HepG2 (cell line): ENCODE measurements at regions not wholly inside any gene's neighbourhood (a gene's known extent, or its start where the extent isn't known, plus 50 kb on each side); places are given as distances from the start of the nearest gene placed in this dataset.

Experiments used
- ATAC-seq: fragments of 200-7000 bp; cut with Tn5 transposase; 3 replicates; pipeline ENCODE4 v1.9.1; 2020; ENCODE audit warnings: mild to moderate bottlenecking, moderate library complexity
- BruUV-seq: library from RNA; stranded (reverse); fragments of 400-500 nt; replicated peaks from 2 replicates; lab custom pipeline; 2021; lab: Mats Ljungman, UMichigan
- CTCF ChIA-PET: fragments of 300-600 bp; formaldehyde crosslinking; extraction: SDS; loops from one replicate; lab custom pipeline; 2021; ENCODE audit warnings: low total read pairs, inconsistent platforms, low intra/inter-chr PET ratio; lab: Yijun Ruan, JAX
- POLR2A ChIA-PET: fragments of 350-600 bp; sonication (Branson Sonifier 250); formaldehyde crosslinking; loops from one replicate; lab custom pipeline; 2020; ENCODE audit warnings: antibody characterized with exemption, inconsistent platforms; lab: Yijun Ruan, JAX
- DNase-seq: peaks from one replicate; pipeline ENCODE4 v3.0.0-alpha.2; 2015; ENCODE audit warnings: low spot score
- FAIRE-seq: peaks from 3 replicates; lab custom pipeline; 2011; peaks lifted over from hg19 to GRCh38; lab: Jason Lieb, UNC
- H2AFZ ChIP-seq: one replicate; pipeline ENCODE4 v1.6.1; 2011; ENCODE audit warnings: low read length, inconsistent platforms
- H3K27ac ChIP-seq: fragments of 300-600 bp; 3 replicates; pipeline ENCODE4 v1.8.0; 2011; ENCODE audit warnings: mixed run types, mild to moderate bottlenecking, mixed read lengths, low read length, inconsistent platforms; ENCODE audit not compliant: insufficient read depth; ENCODE audit errors: extremely low read length
- H3K27me3 ChIP-seq, 2 experiments: fragments of 200-600 bp in 1 of 2; 2 replicates in 1 of 2; 3 replicates in 1 of 2; pipeline versions ENCODE4 v1.6.0 to v1.8.0; 2011; ENCODE audit warnings: low read length in 2 of 2, mild to moderate bottlenecking in 2 of 2, moderate library complexity in 2 of 2, inconsistent platforms in 1 of 2; ENCODE audit not compliant: insufficient read depth in 2 of 2, control insufficient read depth in 1 of 2
- H3K36me3 ChIP-seq, 2 experiments: fragments of 200-600 bp in 1 of 2; replicated peaks in 1 of 2; 2 replicates in 1 of 2; 3 replicates in 1 of 2; pipeline versions ENCODE4 v1.5.1 to v1.8.0; 2011; ENCODE audit warnings: low read length in 2 of 2, inconsistent platforms in 1 of 2; ENCODE audit not compliant: insufficient read depth in 2 of 2, control insufficient read depth in 1 of 2
- H3K4me1 ChIP-seq: 2 replicates; pipeline ENCODE4 v1.5.1; 2012; ENCODE audit warnings: low read length, inconsistent platforms; ENCODE audit not compliant: insufficient read depth
- H3K4me2 ChIP-seq: 2 replicates; pipeline ENCODE4 v1.6.0; 2011; ENCODE audit warnings: low read depth, low read length, inconsistent platforms
- H3K4me3 ChIP-seq, 3 experiments: fragments of 200-600 bp in 1 of 3; sonication (generic), shearing (Covaris generic) in 1 of 3; replicated peaks in 1 of 3; 2 replicates each; pipeline ENCODE4 v1.5.1; 2011 to 2016; ENCODE audit warnings: low read length in 3 of 3, inconsistent platforms in 2 of 3, low read depth in 2 of 3, mild to moderate bottlenecking in 2 of 3, control low read depth in 1 of 3, mixed read lengths in 1 of 3; ENCODE audit not compliant: insufficient read depth in 1 of 3
- H3K79me2 ChIP-seq: one replicate; pipeline ENCODE4 v1.6.1; 2011; ENCODE audit warnings: low read length, inconsistent platforms; ENCODE audit not compliant: insufficient read depth
- H3K9ac ChIP-seq: 2 replicates; pipeline ENCODE4 v1.6.0; 2011; ENCODE audit warnings: mild to moderate bottlenecking, low read depth, low read length, inconsistent platforms; ENCODE audit not compliant: insufficient read depth
- H3K9me3 ChIP-seq: 2 replicates; pipeline ENCODE4 v1.5.1; 2012; ENCODE audit warnings: mild to moderate bottlenecking, low read length
- H4K20me1 ChIP-seq: 2 replicates; pipeline ENCODE4 v1.6.0; 2011; ENCODE audit warnings: inconsistent platforms, mild to moderate bottlenecking, low read length, moderate library complexity; ENCODE audit not compliant: insufficient read depth
- CCDC6 ChIP-seq: sonication (generic); formaldehyde crosslinking; IDR thresholded peaks from 2 replicates; pipeline ENCODE4 v1.8.1; 2022; ENCODE audit warnings: mild to moderate bottlenecking, missing genetic modification reagents, moderate library complexity
- HNF4A ChIP-seq: sonication (generic); formaldehyde crosslinking; IDR thresholded peaks from 2 replicates; pipeline ENCODE4 v1.4.0; 2020; ENCODE audit warnings: missing genetic modification reagents
- ZNF225 ChIP-seq: sonication (generic); formaldehyde crosslinking; IDR thresholded peaks from 2 replicates; pipeline ENCODE4 v1.4.0; 2020; ENCODE audit warnings: mild to moderate bottlenecking, missing genetic modification reagents
- ZNF720 ChIP-seq: sonication (generic); formaldehyde crosslinking; IDR thresholded peaks from 2 replicates; pipeline ENCODE4 v1.4.0; 2020; ENCODE audit warnings: missing genetic modification reagents
- WGBS: methylation state at CpG from one replicate; pipeline ENCODE4 v1.1.6; 2017; ENCODE audit warnings: low lambda C conversion rate; 5-methylcytosine and 5-hydroxymethylcytosine counted together
- in situ Hi-C: cut with HindIII; loops from 2 replicates; pipeline ENCODE4 v1.10.0; 2017; ENCODE audit warnings: low pct_unique_long_range_greater_than_20kb; ENCODE audit not compliant: extremely low pct_ligation_motif_present
- intact Hi-C: fragments of 100-400 bp; cut with micrococcal nuclease; formaldehyde crosslinking; loops from one replicate; pipeline ENCODE4 v1.10.0; 2022; ENCODE audit not compliant: unreplicated experiment
- TF ChIP-seq, protein P1 (sequence below): fragments of 450-650 bp; IDR thresholded peaks from 2 replicates; pipeline ENCODE4 v1.6.1; 2017
- TF ChIP-seq, protein P2 (sequence below): sonication (generic); formaldehyde crosslinking; IDR thresholded peaks from 2 replicates; pipeline ENCODE4 v1.4.0; 2020; ENCODE audit warnings: missing genetic modification reagents

DNA sequence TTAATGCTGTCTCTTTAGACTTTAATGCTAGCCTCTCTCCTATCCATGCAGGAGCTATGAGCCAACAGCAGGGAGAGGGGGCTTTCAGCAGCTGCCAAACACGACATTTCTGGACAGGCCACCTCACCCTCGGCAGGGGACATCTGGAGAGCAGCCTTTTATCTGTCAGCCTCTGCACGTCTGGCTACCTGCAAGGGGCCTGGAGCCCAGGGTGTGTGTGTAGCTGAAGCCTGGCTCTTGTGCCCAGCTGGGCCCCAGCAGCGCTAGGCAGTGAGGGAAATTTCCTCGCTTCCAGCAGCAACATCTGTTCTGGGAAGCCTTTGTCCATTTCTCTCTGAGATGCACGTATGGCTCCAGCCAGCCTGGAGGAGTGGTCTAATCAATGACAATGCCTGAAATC is 728.7 kb upstream of the ID2 start (continued):
- no peak for TF ChIP-seq CCDC6 (CRISPR knock-in tag)
- TF ChIP-seq, protein P1, sequence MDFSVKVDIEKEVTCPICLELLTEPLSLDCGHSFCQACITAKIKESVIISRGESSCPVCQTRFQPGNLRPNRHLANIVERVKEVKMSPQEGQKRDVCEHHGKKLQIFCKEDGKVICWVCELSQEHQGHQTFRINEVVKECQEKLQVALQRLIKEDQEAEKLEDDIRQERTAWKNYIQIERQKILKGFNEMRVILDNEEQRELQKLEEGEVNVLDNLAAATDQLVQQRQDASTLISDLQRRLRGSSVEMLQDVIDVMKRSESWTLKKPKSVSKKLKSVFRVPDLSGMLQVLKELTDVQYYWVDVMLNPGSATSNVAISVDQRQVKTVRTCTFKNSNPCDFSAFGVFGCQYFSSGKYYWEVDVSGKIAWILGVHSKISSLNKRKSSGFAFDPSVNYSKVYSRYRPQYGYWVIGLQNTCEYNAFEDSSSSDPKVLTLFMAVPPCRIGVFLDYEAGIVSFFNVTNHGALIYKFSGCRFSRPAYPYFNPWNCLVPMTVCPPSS: no peak
- TF ChIP-seq, protein P2, sequence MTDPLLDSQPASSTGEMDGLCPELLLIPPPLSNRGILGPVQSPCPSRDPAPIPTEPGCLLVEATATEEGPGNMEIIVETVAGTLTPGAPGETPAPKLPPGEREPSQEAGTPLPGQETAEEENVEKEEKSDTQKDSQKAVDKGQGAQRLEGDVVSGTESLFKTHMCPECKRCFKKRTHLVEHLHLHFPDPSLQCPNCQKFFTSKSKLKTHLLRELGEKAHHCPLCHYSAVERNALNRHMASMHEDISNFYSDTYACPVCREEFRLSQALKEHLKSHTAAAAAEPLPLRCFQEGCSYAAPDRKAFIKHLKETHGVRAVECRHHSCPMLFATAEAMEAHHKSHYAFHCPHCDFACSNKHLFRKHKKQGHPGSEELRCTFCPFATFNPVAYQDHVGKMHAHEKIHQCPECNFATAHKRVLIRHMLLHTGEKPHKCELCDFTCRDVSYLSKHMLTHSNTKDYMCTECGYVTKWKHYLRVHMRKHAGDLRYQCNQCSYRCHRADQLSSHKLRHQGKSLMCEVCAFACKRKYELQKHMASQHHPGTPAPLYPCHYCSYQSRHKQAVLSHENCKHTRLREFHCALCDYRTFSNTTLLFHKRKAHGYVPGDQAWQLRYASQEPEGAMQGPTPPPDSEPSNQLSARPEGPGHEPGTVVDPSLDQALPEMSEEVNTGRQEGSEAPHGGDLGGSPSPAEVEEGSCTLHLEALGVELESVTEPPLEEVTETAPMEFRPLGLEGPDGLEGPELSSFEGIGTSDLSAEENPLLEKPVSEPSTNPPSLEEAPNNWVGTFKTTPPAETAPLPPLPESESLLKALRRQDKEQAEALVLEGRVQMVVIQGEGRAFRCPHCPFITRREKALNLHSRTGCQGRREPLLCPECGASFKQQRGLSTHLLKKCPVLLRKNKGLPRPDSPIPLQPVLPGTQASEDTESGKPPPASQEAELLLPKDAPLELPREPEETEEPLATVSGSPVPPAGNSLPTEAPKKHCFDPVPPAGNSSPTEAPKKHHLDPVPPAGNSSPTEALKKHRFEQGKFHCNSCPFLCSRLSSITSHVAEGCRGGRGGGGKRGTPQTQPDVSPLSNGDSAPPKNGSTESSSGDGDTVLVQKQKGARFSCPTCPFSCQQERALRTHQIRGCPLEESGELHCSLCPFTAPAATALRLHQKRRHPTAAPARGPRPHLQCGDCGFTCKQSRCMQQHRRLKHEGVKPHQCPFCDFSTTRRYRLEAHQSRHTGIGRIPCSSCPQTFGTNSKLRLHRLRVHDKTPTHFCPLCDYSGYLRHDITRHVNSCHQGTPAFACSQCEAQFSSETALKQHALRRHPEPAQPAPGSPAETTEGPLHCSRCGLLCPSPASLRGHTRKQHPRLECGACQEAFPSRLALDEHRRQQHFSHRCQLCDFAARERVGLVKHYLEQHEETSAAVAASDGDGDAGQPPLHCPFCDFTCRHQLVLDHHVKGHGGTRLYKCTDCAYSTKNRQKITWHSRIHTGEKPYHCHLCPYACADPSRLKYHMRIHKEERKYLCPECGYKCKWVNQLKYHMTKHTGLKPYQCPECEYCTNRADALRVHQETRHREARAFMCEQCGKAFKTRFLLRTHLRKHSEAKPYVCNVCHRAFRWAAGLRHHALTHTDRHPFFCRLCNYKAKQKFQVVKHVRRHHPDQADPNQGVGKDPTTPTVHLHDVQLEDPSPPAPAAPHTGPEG (CRISPR knock-in tag): no peak
- TF ChIP-seq, all 625 proteins: peak for 0

DNA sequence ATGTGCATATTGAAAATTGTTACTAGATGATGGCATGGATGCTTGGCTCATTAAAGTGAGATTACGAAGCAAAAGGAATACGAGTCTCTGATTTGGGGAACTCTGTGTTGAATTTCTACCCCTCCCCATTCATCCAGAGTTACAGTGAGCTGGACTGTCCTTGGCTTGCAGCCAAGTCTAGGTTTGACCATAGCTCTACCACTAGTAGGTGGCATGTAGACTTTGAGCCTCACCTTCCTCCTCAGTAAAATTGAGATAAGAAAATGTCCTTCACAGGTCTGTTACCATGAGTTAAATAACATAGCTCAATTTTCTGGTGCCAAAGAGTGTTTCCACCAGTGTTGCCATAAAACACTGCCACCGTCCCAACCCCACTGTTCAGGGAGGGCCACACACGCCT is 727.6 kb upstream of the ID2 start:
- no peak overlapping the region for H3K4me3 ChIP-seq
- 25% methylated on average over 4 of the region's 4 CpGs for WGBS
- peaks cover 14% of the 10 kb centered on the region for H3K4me1 ChIP-seq
- DNase-seq (no peak), FAIRE-seq (no peak), ATAC-seq (no peak)
- TF ChIP-seq HNF4A (peak; percentile 10; the same call in 1 of the 2 replicates), ZNF720 (CRISPR knock-in tag) (no peak), ZNF225 (CRISPR knock-in tag) (no peak)
- no peaks in the 10 kb centered on the region for H3K79me2 ChIP-seq
- H3K9me3 ChIP-seq: no peaks in the 10 kb centered on the region
- intact Hi-C loops: no loop called here
- H3K4me2 ChIP-seq: no peak overlapping the region
- H3K9ac ChIP-seq: no peak overlapping the region
- H3K27me3 ChIP-seq: peaks cover 0 to 47% of the 10 kb centered on the region in 2 experiments; a peak in 3 of 5 replicates
- H2AFZ ChIP-seq: no peak overlapping the region
- no peaks in the 10 kb centered on the region for H4K20me1 ChIP-seq
- CTCF ChIA-PET: no interaction called here
- no peak overlapping the region for H3K27ac ChIP-seq
- no TSS peak for BruUV-seq
- in situ Hi-C loops: no loop called here
- H3K36me3 ChIP-seq: no peaks in the 10 kb centered on the region
- POLR2A ChIA-PET: no interaction called here
